ENCODE measurements at regions not wholly inside any gene's neighbourhood (a gene's known extent, or its start where the extent isn't known, plus 50 kb on each side); places are given as distances from the start of the nearest gene placed in this dataset.
A peak's percentile ranks its signal among the peaks of the same experiment; 100 is the strongest.

DNA sequence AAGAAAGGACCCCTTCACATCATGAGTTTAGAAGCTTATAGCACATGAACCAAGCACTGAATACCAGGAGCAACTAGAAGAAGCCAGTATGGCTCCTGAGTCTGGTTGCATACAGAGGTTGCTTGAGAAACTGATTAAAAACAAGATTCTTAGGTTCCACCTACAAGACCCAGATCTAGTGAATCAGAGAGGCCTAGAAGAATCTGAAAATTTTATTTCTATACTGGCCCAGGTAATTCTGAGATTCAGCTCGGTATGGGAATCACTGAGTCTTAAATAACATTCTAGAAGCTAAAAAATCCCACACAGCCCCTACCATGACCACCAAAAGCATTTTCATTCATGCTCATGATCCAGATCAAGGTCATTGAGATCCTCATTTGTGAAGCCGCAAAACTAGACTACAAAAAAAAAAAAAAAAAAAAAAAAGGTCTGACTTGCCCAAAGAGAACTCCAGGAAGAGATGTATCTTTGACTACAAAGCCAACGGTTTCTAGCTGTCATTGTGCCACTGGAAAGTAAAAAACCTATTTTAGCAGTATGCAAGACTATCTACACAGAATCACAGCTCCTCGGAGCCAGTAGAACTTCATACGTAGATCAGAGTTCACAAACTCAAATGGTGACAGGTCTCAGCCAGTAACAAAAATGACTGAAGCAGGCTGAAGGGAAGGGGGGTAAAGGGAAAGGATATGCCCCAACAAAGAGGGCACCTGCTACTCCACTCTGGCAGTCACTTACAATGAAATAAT, 168.4 kb upstream of the EGLN3 start:
- no peaks in the 10 kb centered on the region for H3K36me3 Mint-ChIP-seq (ENCODE audit: low read depth)
- H3K4me3 Mint-ChIP-seq: no peak overlapping the region
- TF ChIP-seq, protein P1, sequence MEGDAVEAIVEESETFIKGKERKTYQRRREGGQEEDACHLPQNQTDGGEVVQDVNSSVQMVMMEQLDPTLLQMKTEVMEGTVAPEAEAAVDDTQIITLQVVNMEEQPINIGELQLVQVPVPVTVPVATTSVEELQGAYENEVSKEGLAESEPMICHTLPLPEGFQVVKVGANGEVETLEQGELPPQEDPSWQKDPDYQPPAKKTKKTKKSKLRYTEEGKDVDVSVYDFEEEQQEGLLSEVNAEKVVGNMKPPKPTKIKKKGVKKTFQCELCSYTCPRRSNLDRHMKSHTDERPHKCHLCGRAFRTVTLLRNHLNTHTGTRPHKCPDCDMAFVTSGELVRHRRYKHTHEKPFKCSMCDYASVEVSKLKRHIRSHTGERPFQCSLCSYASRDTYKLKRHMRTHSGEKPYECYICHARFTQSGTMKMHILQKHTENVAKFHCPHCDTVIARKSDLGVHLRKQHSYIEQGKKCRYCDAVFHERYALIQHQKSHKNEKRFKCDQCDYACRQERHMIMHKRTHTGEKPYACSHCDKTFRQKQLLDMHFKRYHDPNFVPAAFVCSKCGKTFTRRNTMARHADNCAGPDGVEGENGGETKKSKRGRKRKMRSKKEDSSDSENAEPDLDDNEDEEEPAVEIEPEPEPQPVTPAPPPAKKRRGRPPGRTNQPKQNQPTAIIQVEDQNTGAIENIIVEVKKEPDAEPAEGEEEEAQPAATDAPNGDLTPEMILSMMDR (IDR thresholded peaks at IDR 0.05): no peak
- no peak overlapping the region for H3K27ac Mint-ChIP-seq
- no peaks in the 10 kb centered on the region for H3K4me1 Mint-ChIP-seq (ENCODE audit: low read depth)
- no peak for DNase-seq
- peaks cover 16% of the 10 kb centered on the region for H3K9me3 Mint-ChIP-seq
- no peaks in the 10 kb centered on the region; the same call in none of the 2 replicates for H3K27me3 Mint-ChIP-seq (ENCODE audit: insufficient read depth)

DNA sequence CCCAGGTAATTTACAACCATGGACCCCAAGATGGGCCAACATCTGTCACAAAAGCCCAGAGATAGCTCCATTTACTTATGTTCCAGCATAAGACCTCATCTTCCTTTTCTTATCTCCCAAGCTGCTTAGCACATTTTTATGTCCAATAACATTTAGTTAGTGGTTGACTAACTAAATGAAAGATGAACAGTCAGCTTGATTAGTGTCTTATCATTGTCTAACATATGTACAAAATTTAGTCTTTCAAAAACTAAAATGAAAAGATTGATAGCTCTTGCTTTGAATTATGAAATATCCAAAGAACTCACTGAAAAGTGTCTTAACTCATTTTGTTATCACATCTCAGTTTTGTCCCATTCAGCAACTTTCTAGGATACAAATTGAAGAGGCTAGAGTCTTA, 163.1 kb upstream of the EGLN3 start:
- Mint-ChIP-seq H3K27ac (no peak overlapping the region), H3K4me3 (no peak overlapping the region)

DNA sequence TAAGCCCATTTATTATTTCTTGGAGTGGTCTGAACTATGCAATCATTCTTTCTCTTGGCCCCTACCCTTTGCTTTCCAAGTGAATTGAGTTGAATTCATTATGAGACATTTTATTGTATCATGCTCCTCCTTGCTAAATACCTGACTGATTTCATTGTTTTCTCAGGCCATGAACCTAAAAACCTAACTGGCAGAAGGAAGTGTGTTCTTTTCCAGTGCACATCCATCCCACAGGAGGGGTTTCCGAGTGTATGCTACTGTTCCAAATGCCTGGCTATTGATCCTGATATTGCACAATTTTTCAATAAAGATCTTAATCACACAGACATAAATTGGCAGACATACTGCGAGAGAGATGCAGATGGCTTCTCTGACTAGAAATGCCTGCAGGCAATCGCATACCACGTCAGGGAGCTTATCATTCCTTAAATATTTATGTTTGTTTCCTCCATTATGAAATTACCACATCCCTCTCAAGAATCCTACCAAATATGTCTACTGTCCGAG, 162.2 kb upstream of the EGLN3 start:
- Mint-ChIP-seq H3K4me1 (ENCODE audit: low read depth) (peaks cover 7% of the 10 kb centered on the region; the same call in 1 of the 2 replicates), H3K36me3 (ENCODE audit: low read depth) (no peaks in the 10 kb centered on the region), H3K27ac (no peak overlapping the region), H3K27me3 (ENCODE audit: insufficient read depth) (no peaks in the 10 kb centered on the region), H3K9me3 (peaks cover 9% of the 10 kb centered on the region), H3K4me3 (peak overlapping the region; percentile 16; the same call in 1 of the 2 replicates)
- TF ChIP-seq, protein P1 (IDR thresholded peaks at IDR 0.05): no peak
- peak; percentile 37 for DNase-seq

More for the DNA sequence above, 163.1 kb upstream of the EGLN3 start:
- peaks cover 14% of the 10 kb centered on the region for H3K9me3 Mint-ChIP-seq
- no peak for DNase-seq
- no peaks in the 10 kb centered on the region for H3K36me3 Mint-ChIP-seq (ENCODE audit: low read depth)
- H3K4me1 Mint-ChIP-seq (ENCODE audit: low read depth): peaks cover 7% of the 10 kb centered on the region; the same call in 1 of the 2 replicates
- no peaks in the 10 kb centered on the region for H3K27me3 Mint-ChIP-seq (ENCODE audit: insufficient read depth)
- TF ChIP-seq, protein P1 (IDR thresholded peaks at IDR 0.05): no peak

DNA sequence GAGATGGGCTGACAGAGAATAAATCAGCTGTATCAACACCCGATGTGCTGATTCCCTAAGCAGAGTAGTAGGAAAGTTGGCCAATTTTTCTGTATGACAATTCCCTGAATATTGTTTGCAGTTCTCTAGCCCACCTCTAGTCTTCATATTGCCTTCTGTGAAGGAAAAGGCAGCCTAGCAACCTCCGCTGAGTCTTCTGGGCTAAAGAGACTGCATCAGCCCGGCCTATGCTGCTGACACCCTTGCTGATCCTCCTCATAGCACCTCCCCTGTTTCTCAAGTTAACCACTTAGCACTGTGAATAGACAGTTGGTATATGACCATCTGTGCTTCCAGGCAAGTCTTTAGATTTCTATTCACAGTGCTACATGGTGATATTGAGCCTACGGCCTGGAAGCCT, 161.1 kb upstream of the EGLN3 start:
- Mint-ChIP-seq H3K9me3 (peaks cover 9% of the 10 kb centered on the region), H3K27ac (no peak overlapping the region)

DNA sequence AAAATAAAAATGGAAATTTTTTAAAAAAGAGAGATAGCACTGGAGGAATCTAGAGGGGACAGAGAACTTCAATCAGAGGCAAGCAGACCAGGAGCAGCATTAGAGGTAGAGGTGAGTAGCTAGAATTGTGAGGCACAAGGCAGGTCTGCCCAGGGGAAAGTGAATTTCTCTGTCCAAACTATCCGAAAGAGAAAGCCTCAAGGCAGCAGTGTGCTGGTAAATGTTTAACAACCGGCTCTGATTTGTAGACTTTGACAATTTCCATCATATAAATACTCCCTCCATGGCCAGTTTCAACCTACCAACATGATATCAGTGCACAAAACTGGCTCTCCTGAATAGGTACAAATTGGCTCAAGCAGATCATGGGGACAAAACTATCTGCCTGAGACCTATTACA, 160.6 kb upstream of the EGLN3 start:
- DNase-seq: no peak
- Mint-ChIP-seq H3K4me3 (no peak overlapping the region), H3K9me3 (peaks cover 9% of the 10 kb centered on the region), H3K27me3 (ENCODE audit: insufficient read depth) (no peaks in the 10 kb centered on the region), H3K36me3 (ENCODE audit: low read depth) (no peaks in the 10 kb centered on the region), H3K27ac (no peak overlapping the region), H3K4me1 (ENCODE audit: low read depth) (peaks cover 7% of the 10 kb centered on the region; the same call in 1 of the 2 replicates)
- TF ChIP-seq, protein P1 (IDR thresholded peaks at IDR 0.05): no peak

More for the DNA sequence above, 161.1 kb upstream of the EGLN3 start:
- H3K36me3 Mint-ChIP-seq (ENCODE audit: low read depth): no peaks in the 10 kb centered on the region
- H3K27me3 Mint-ChIP-seq (ENCODE audit: insufficient read depth): no peaks in the 10 kb centered on the region
- no peak for DNase-seq
- H3K4me1 Mint-ChIP-seq (ENCODE audit: low read depth): peaks cover 7% of the 10 kb centered on the region; the same call in 1 of the 2 replicates
- TF ChIP-seq, protein P1 (IDR thresholded peaks at IDR 0.05): no peak; the same call in 1 of the 2 replicates
- H3K4me3 Mint-ChIP-seq: no peak overlapping the region
